ENCODE measurements at regions not wholly inside any gene's neighbourhood (a gene's known extent, or its start where the extent isn't known, plus 50 kb on each side); places are given as distances from the start of the nearest gene placed in this dataset.

DNA sequence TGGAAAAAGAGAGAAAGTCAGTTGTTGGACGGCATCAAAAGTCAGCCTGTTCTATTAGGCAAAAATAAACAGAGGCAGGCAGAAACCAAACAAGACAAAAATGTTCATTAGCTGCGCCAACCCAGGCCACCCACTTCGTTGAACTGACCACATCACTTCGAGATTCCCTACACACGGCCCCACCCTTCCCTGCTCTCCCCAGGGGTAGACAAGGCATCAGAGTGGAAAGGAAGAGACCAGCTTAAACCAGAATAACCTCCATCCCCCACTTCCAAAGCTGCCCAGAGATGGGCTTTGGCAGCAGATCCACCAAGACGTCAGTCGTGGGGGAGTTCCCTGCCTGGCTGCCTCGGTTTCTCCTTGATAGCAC, 204.6 kb upstream of the TSHZ3 start:
- FAIRE-seq (no peak), DNase-seq (ENCODE audit: low read depth in 1 of 2, low spot score in 2 of 2) (no peak)
- Histone ChIP-seq H3K4me3 (ENCODE audit: extremely low read depth in 1 of 4, insufficient read depth in 2 of 4, low read depth in 3 of 4, low read length in 4 of 4) (no peak overlapping the region), H3K27ac (ENCODE audit: low read depth, low read length) (no peak overlapping the region), H2BK120ac (replicated peaks; ENCODE audit: low read depth, low read length) (no peak overlapping the region), H2BK15ac (ENCODE audit: low read length) (no peak overlapping the region), H3K4me1 (replicated peaks in 1 of 4; ENCODE audit: control insufficient read depth in 3 of 4, insufficient read depth in 4 of 4, low read length in 3 of 4) (peaks cover 0 to 4% (median 0%) of the 10 kb centered on the region in 4 experiments; a peak in 1 of 7 replicates), H2BK5ac (ENCODE audit: low read depth, low read length) (no peak overlapping the region), H4K91ac (replicated peaks; ENCODE audit: insufficient read length, low read length) (no peak overlapping the region), H3K79me2 (ENCODE audit: control insufficient read depth in 1 of 2, insufficient read depth in 2 of 2, low read length in 2 of 2) (no peaks in the 10 kb centered on the region), H2AFZ (ENCODE audit: low read length) (no peak overlapping the region), H3K4ac (replicated peaks; ENCODE audit: insufficient read length, low read depth, low read length) (no peak overlapping the region), H2BK20ac (ENCODE audit: low read length) (no peak overlapping the region), H3K4me2 (ENCODE audit: insufficient read depth in 1 of 2, low read depth in 2 of 2, low read length in 2 of 2) (no peak overlapping the region), H4K20me1 (replicated peaks in 1 of 2; ENCODE audit: control insufficient read depth in 1 of 2, insufficient read depth in 2 of 2, low read length in 2 of 2) (no peaks in the 10 kb centered on the region), H3K14ac (ENCODE audit: insufficient read length) (no peak overlapping the region), H2BK12ac (ENCODE audit: low read depth, low read length) (peak overlapping the region; percentile 60; the same call in 1 of the 2 replicates), H4K8ac (ENCODE audit: extremely low read depth, insufficient read depth, low read length) (no peak overlapping the region), H4K5ac (ENCODE audit: insufficient read length, low read depth, low read length) (no peak overlapping the region), H3K23me2 (ENCODE audit: low read depth, low read length) (no peaks in the 10 kb centered on the region), H3K18ac (ENCODE audit: extremely low read depth, low read length) (no peak overlapping the region), H3K36me3 (ENCODE audit: control insufficient read depth in 2 of 4, insufficient read depth in 4 of 4, low read length in 3 of 4) (no peaks in the 10 kb centered on the region), H3K56ac (replicated peaks; ENCODE audit: insufficient read length, low read depth, low read length) (no peak overlapping the region), H3K27me3 (replicated peaks in 1 of 4; ENCODE audit: control insufficient read depth in 3 of 4, extremely low read depth in 1 of 4, insufficient read depth in 3 of 4, low read length in 3 of 4) (no peaks in the 10 kb centered on the region), H3K79me1 (ENCODE audit: low read depth, low read length) (no peaks in the 10 kb centered on the region), H3K9ac (replicated peaks in 1 of 4; ENCODE audit: extremely low read depth in 1 of 4, low read depth in 3 of 4, low read length in 3 of 4) (no peak overlapping the region), H3K23ac (ENCODE audit: insufficient read length) (no peak overlapping the region), H3K9me3 (ENCODE audit: insufficient read depth in 2 of 2, low read depth in 1 of 2, low read length in 1 of 2) (no peaks in the 10 kb centered on the region), H2AK5ac (ENCODE audit: low read depth, low read length) (peak overlapping the region; percentile 65; the same call in 1 of the 2 replicates)
- ChIA-PET CTCF (ENCODE audit: partially characterized antibody) (no interaction called here), POLR2A (ENCODE audit: partially characterized antibody) (interaction anchor here (0.9 kb wide), 1 partner anchor 21 kb away, joined by 3 read pairs; no protein-coding TSS in a partner anchor)
- WGBS, 2 experiments (ENCODE audit: extremely low coverage in 1 of 2, insufficient coverage in 1 of 2, insufficient read length in 1 of 2, insufficient replicate concordance in 2 of 2, low coverage in 1 of 2, low lambda C conversion rate in 2 of 2, missing lambda C conversion rate in 1 of 2): 86% methylated on average over 8 of the region's 8 CpGs; no CpG with 5 or more reads in 1 of the 2 experiments
- TF ChIP-seq RBBP5 (IDR thresholded peaks at IDR 0.05; ENCODE audit: borderline replicate concordance, low read depth, low read length) (no peak), TBP (IDR thresholded peaks at IDR 0.05; ENCODE audit: low read depth, low read length) (no peak), RXRA (IDR thresholded peaks at IDR 0.05; ENCODE audit: insufficient read depth, low read depth, low read length) (no peak), PHF8 (conservative IDR thresholded peaks at IDR 0.05; ENCODE audit: low read depth, low read length) (no peak), CBX8 (IDR thresholded peaks at IDR 0.05; ENCODE audit: borderline replicate concordance, low read depth, low read length) (no peak), NANOG (IDR thresholded peaks at IDR 0.05; ENCODE audit: insufficient read depth, low read depth, low read length, poor library complexity, severe bottlenecking) (no peak), SUZ12 (IDR thresholded peaks at IDR 0.05; ENCODE audit: low read length) (no peak), CHD2 (IDR thresholded peaks at IDR 0.05; ENCODE audit: low read length) (no peak)
- TF ChIP-seq, protein P1, sequence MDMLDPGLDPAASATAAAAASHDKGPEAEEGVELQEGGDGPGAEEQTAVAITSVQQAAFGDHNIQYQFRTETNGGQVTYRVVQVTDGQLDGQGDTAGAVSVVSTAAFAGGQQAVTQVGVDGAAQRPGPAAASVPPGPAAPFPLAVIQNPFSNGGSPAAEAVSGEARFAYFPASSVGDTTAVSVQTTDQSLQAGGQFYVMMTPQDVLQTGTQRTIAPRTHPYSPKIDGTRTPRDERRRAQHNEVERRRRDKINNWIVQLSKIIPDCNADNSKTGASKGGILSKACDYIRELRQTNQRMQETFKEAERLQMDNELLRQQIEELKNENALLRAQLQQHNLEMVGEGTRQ (IDR thresholded peaks at IDR 0.05; ENCODE audit: low read length): no peak
- TF ChIP-seq, protein P2, sequence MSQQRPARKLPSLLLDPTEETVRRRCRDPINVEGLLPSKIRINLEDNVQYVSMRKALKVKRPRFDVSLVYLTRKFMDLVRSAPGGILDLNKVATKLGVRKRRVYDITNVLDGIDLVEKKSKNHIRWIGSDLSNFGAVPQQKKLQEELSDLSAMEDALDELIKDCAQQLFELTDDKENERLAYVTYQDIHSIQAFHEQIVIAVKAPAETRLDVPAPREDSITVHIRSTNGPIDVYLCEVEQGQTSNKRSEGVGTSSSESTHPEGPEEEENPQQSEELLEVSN (IDR thresholded peaks at IDR 0.05): no peak
- TF ChIP-seq, protein P3, sequence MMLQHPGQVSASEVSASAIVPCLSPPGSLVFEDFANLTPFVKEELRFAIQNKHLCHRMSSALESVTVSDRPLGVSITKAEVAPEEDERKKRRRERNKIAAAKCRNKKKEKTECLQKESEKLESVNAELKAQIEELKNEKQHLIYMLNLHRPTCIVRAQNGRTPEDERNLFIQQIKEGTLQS (IDR thresholded peaks at IDR 0.05; ENCODE audit: insufficient read depth, low read depth, low read length): no peak
